Activated naive CD8-positive, alpha-beta T cell treated with anti-CD3 and anti-CD28 coated beads, Interleukin-2, amount 10 ng/mL, durations not matched to agents 7 days and 5 days (primary cell): ENCODE measurements at regions not wholly inside any gene's neighbourhood (a gene's known extent, or its start where the extent isn't known, plus 50 kb on each side); places are given as distances from the start of the nearest gene placed in this dataset.

Source experiments
- ATAC-seq: fragments of 150-1000 bp; cut with Tn5 transposase; one replicate; pipeline ENCODE4 v1.10.0; 2021; ENCODE audit warnings: low read depth, moderate library complexity
- POLR2A ChIA-PET: fragments of 350-600 bp; sonication (Branson Sonifier 250); formaldehyde crosslinking; loops from one replicate; lab custom pipeline; 2021; ENCODE audit warnings: antibody characterized with exemption; lab: Charles Lee
- DNase-seq: peaks from one replicate; pipeline ENCODE4 v3.0.0; 2021
- H3K27ac Mint-ChIP-seq: one replicate; pipeline ENCODE4 v1.8.0; 2022; ENCODE audit warnings: mild to moderate bottlenecking, mixed read lengths
- H3K27me3 Mint-ChIP-seq: one replicate; pipeline ENCODE4 v1.8.0; 2022; ENCODE audit warnings: mild to moderate bottlenecking, moderate library complexity, mixed read lengths
- H3K36me3 Mint-ChIP-seq: one replicate; pipeline ENCODE4 v1.8.0; 2021; ENCODE audit warnings: mild to moderate bottlenecking, mixed read lengths
- H3K4me1 Mint-ChIP-seq: one replicate; pipeline ENCODE4 v1.8.0; 2021; ENCODE audit warnings: mixed read lengths
- H3K4me3 Mint-ChIP-seq: one replicate; pipeline ENCODE4 v1.8.0; 2022; ENCODE audit warnings: mild to moderate bottlenecking, moderate library complexity, mixed read lengths
- H3K9me3 Mint-ChIP-seq: one replicate; pipeline ENCODE4 v1.8.0; 2021; ENCODE audit warnings: mixed read lengths

- POLR2A ChIA-PET = no interaction called here
These were observed 198.2 kb upstream of the MCTP2 start for GRCh38 chr15:94033014-94033682.

GRCh38 chr15:94032571-94032970, 198.8 kb upstream of the MCTP2 start:
- ATAC-seq (no peak), DNase-seq (no peak)
- POLR2A ChIA-PET = no interaction called here

More at GRCh38 chr15:94033014-94033682, 198.2 kb upstream of the MCTP2 start:
- H3K4me3 Mint-ChIP-seq = no peak overlapping the region
- H3K27me3 Mint-ChIP-seq = peaks cover 8% of the 10 kb centered on the region
- DNase-seq (no peak), ATAC-seq (no peak)
- H3K4me1 Mint-ChIP-seq = no peaks in the 10 kb centered on the region
- H3K27ac Mint-ChIP-seq = no peak overlapping the region
- no peaks in the 10 kb centered on the region for H3K36me3 Mint-ChIP-seq
- H3K9me3 Mint-ChIP-seq = no peaks in the 10 kb centered on the region

GRCh38 chr15:94031072-94031471, 200.3 kb upstream of the MCTP2 start:
- ATAC-seq (no peak), DNase-seq (no peak)
- no peak overlapping the region for H3K27ac Mint-ChIP-seq
- H3K36me3 Mint-ChIP-seq = no peaks in the 10 kb centered on the region
- peaks cover 2% of the 10 kb centered on the region for H3K27me3 Mint-ChIP-seq
- no peaks in the 10 kb centered on the region for H3K9me3 Mint-ChIP-seq
- no peaks in the 10 kb centered on the region for H3K4me1 Mint-ChIP-seq
- POLR2A ChIA-PET = no interaction called here
- no peak overlapping the region for H3K4me3 Mint-ChIP-seq

More at GRCh38 chr15:94032571-94032970, 198.8 kb upstream of the MCTP2 start:
- no peaks in the 10 kb centered on the region for H3K4me1 Mint-ChIP-seq
- no peaks in the 10 kb centered on the region for H3K9me3 Mint-ChIP-seq
- H3K4me3 Mint-ChIP-seq = no peak overlapping the region
- H3K27ac Mint-ChIP-seq = no peak overlapping the region
- no peaks in the 10 kb centered on the region for H3K36me3 Mint-ChIP-seq
- H3K27me3 Mint-ChIP-seq = peaks cover 6% of the 10 kb centered on the region

GRCh38 chr15:94029495-94029894, 201.9 kb upstream of the MCTP2 start:
- no peaks in the 10 kb centered on the region for H3K9me3 Mint-ChIP-seq
- H3K27me3 Mint-ChIP-seq = peaks cover 6% of the 10 kb centered on the region
- H3K4me1 Mint-ChIP-seq = no peaks in the 10 kb centered on the region
- no peak overlapping the region for H3K27ac Mint-ChIP-seq
- ATAC-seq (no peak), DNase-seq (no peak)
- H3K4me3 Mint-ChIP-seq = no peak overlapping the region
- POLR2A ChIA-PET = no interaction called here
- no peaks in the 10 kb centered on the region for H3K36me3 Mint-ChIP-seq

- Mint-ChIP-seq H3K27ac (no peak overlapping the region), H3K27me3 (peaks cover 6% of the 10 kb centered on the region), H3K36me3 (no peaks in the 10 kb centered on the region), H3K4me3 (no peak overlapping the region), H3K9me3 (no peaks in the 10 kb centered on the region), H3K4me1 (no peaks in the 10 kb centered on the region)
- POLR2A ChIA-PET = no interaction called here
- no peak for ATAC-seq
- no peak for DNase-seq
These were observed 202.6 kb upstream of the MCTP2 start for GRCh38 chr15:94028809-94029208.

GRCh38 chr15:94028121-94028520, 203.2 kb upstream of the MCTP2 start:
- H3K36me3 Mint-ChIP-seq = no peaks in the 10 kb centered on the region
- DNase-seq (no peak), ATAC-seq (no peak)
- POLR2A ChIA-PET = no interaction called here
- H3K4me1 Mint-ChIP-seq = no peaks in the 10 kb centered on the region
- H3K27me3 Mint-ChIP-seq = peaks cover 6% of the 10 kb centered on the region
- no peak overlapping the region for H3K4me3 Mint-ChIP-seq
- no peak overlapping the region for H3K27ac Mint-ChIP-seq
- no peaks in the 10 kb centered on the region for H3K9me3 Mint-ChIP-seq

GRCh38 chr15:94027581-94027980, 203.8 kb upstream of the MCTP2 start:
- no peaks in the 10 kb centered on the region for H3K36me3 Mint-ChIP-seq
- H3K27me3 Mint-ChIP-seq = peaks cover 6% of the 10 kb centered on the region
- ATAC-seq (no peak), DNase-seq (no peak)
- no peaks in the 10 kb centered on the region for H3K4me1 Mint-ChIP-seq
- H3K4me3 Mint-ChIP-seq = no peak overlapping the region
- no peaks in the 10 kb centered on the region for H3K9me3 Mint-ChIP-seq
- POLR2A ChIA-PET = no interaction called here
- H3K27ac Mint-ChIP-seq = no peak overlapping the region

- POLR2A ChIA-PET = no interaction called here
- Mint-ChIP-seq H3K36me3 (no peaks in the 10 kb centered on the region), H3K27me3 (peaks cover 6% of the 10 kb centered on the region), H3K9me3 (no peaks in the 10 kb centered on the region), H3K27ac (no peak overlapping the region), H3K4me1 (no peaks in the 10 kb centered on the region), H3K4me3 (no peak overlapping the region)
- ATAC-seq (no peak), DNase-seq (no peak)
These were observed 204.7 kb upstream of the MCTP2 start for GRCh38 chr15:94026458-94027304.

GRCh38 chr15:94023531-94023930, 207.8 kb upstream of the MCTP2 start:
- ATAC-seq (no peak), DNase-seq (no peak)
- H3K27me3 Mint-ChIP-seq = peaks cover 6% of the 10 kb centered on the region
- POLR2A ChIA-PET = no interaction called here
- H3K27ac Mint-ChIP-seq = no peak overlapping the region
- H3K36me3 Mint-ChIP-seq = no peaks in the 10 kb centered on the region
- no peak overlapping the region for H3K4me3 Mint-ChIP-seq
- H3K4me1 Mint-ChIP-seq = no peaks in the 10 kb centered on the region
- H3K9me3 Mint-ChIP-seq = no peaks in the 10 kb centered on the region

GRCh38 chr15:94021621-94022320, 209.6 kb upstream of the MCTP2 start:
- POLR2A ChIA-PET = no interaction called here
- DNase-seq (no peak), ATAC-seq (no peak)
- Mint-ChIP-seq H3K4me3 (no peak overlapping the region), H3K27me3 (peaks cover 4% of the 10 kb centered on the region), H3K36me3 (no peaks in the 10 kb centered on the region), H3K4me1 (no peaks in the 10 kb centered on the region), H3K9me3 (no peaks in the 10 kb centered on the region), H3K27ac (no peak overlapping the region)

- H3K36me3 Mint-ChIP-seq = no peaks in the 10 kb centered on the region
- ATAC-seq (no peak), DNase-seq (no peak)
- no peak overlapping the region for H3K4me3 Mint-ChIP-seq
- no peaks in the 10 kb centered on the region for H3K9me3 Mint-ChIP-seq
- no peaks in the 10 kb centered on the region for H3K27me3 Mint-ChIP-seq
- no peaks in the 10 kb centered on the region for H3K4me1 Mint-ChIP-seq
- H3K27ac Mint-ChIP-seq = no peak overlapping the region
- POLR2A ChIA-PET = no interaction called here
These were observed 212.3 kb upstream of the MCTP2 start for GRCh38 chr15:94019062-94019461.

- no peak overlapping the region for H3K27ac Mint-ChIP-seq
- DNase-seq (no peak), ATAC-seq (no peak)
- H3K36me3 Mint-ChIP-seq = no peaks in the 10 kb centered on the region
- H3K27me3 Mint-ChIP-seq = peaks cover 10% of the 10 kb centered on the region
- H3K9me3 Mint-ChIP-seq = no peaks in the 10 kb centered on the region
- no peaks in the 10 kb centered on the region for H3K4me1 Mint-ChIP-seq
- H3K4me3 Mint-ChIP-seq = no peak overlapping the region
- POLR2A ChIA-PET = no interaction called here
These were observed 216.0 kb upstream of the MCTP2 start for GRCh38 chr15:94015324-94015723.

- H3K27ac Mint-ChIP-seq = no peak overlapping the region
- no peaks in the 10 kb centered on the region for H3K36me3 Mint-ChIP-seq
- H3K27me3 Mint-ChIP-seq = peaks cover 10% of the 10 kb centered on the region
- no peak overlapping the region for H3K4me3 Mint-ChIP-seq
- no peaks in the 10 kb centered on the region for H3K9me3 Mint-ChIP-seq
- DNase-seq (no peak), ATAC-seq (no peak)
- POLR2A ChIA-PET = no interaction called here
- no peaks in the 10 kb centered on the region for H3K4me1 Mint-ChIP-seq
These were observed 223.0 kb upstream of the MCTP2 start for GRCh38 chr15:94008104-94009074.
